Stimulated activated CD4-positive, alpha-beta T cell treated with anti-CD3 and anti-CD28 coated beads, TNF-alpha, amount 100 ng/mL, for 1 hour (primary cell): ENCODE measurements at regions not wholly inside any gene's neighbourhood (a gene's known extent, or its start where the extent isn't known, plus 50 kb on each side); places are given as distances from the start of the nearest gene placed in this dataset.
"Not testable (repeated sequence)": the region's sequence is repeated elsewhere in the genome, so short reads cannot be mapped to it uniquely, and the experiment has no call there.

Source experiments
- DNase-seq, 3 donors: peaks; one replicate each; pipeline ENCODE4 v3.0.0-alpha.2; 2020; ENCODE audit warnings: low read depth in 3 of 3, low spot score in 1 of 3

DNA sequence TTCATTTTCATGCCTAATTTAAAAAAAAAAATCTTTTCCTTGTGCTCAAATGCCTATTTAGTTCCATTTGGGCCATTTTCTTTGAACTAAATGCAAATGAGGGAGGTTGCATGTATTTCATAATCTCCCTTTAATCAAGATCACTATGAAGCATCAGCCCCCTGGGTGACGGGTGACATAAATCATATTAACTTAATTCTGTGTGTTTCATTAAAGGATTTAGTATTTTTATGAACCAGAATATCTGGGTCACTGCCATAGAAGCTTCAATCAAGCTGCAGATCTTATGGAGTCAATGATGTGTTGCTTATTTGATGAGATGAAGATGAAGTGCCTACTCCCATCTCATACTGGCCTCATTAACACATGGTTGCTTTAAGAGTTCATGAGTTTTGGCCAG lies 301.9 kb upstream of the PRKCQ start:
- no peak for DNase-seq

DNA sequence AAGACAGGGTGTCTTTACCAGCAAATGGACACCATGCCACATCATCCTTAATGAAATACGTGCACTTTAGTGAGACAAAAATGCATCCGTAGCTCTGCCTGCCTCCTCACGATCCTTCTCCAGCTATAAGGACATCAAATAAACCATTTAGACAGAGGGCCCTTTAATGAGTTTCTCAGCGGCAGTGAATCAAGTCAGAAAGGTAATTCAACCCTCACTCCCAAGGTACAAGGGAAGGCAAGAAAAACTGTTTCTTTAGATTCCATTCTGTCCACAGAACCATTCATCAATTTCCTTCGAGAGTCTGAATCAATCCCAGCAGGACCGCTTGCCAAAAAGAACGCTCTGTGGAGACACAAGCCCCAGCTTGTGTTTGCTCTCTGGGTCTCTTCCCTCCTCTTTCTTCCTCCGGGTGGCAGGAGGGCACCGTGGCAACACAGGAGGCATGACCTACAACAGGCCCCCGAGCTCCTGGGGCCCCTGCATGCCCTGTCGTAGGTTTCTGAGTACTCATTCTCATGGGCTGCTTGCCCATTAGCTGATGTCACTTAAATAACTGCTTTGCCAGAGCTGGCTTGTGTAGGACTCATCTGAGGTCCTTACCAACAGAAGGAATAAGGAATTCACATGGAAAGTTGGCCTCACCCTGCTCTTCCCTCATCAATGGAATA lies 297.8 kb upstream of the PRKCQ start:
- DNase-seq, result no peak

DNA sequence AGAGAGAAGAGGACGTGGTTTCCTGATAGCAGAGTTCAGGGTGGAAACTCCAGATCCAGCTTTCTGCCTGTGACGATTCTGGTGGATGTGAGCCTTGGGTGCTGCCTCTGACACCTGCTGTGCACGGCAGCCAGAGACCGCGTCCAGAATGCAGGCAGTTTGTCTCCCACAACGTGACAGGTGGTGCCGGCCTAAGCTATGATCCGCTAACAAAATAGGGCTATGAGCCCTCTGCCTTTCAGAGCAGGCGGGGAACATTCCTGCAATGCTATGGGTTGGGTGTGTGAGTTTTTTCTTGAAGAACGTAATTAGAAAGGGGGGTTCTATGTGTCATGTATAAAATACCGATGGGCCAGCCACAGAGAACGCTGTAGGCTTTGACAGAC lies 297.3 kb upstream of the PRKCQ start:
- no peak for DNase-seq

DNA sequence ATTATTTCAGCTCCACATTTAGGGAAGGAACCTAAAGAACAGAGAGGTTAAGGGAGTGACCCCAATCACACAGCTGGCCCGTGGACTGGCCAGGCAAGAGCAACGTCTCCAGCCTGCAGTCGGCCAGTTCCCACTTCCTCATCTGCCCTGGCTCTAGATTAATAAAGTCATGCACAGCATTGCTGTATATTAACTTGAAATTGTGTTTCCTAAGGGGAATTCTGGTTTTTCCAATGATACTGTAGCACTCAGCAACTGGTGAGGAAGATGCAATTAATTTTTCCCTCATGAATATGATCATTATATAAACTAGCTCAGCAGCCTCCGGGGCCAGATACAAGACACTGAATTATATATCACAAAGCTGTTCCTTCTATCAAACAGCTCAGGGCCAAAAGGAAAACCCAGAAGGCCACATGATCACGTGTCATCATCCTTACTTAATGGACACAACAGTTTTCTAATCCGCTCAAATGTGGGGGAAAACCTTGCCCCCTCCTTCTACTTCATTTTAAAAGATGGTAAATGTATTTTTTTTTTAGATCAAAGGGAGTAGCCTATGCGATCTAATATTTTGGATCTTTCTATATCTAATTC lies 295.3 kb upstream of the PRKCQ start:
- no peak for DNase-seq

DNA sequence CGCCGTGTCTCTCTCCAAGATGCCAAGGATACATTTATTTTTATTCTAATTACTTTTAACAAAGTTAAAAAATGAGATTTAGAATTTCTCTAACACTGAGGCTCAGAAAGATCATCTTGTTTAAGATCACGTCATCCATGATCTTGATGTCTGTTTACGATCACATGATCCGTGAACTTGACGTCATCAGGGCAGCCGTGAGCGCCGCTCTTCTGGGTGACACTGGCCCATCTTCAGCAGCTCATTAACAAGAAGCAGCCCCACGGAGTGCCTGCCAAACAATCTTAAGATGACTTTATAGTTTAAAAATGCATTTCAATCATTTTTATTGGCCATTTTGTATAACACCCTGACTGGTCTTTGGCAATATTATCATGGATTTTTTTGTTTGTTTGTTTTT lies 291.1 kb upstream of the PRKCQ start:
- DNase-seq, result no peak

DNA sequence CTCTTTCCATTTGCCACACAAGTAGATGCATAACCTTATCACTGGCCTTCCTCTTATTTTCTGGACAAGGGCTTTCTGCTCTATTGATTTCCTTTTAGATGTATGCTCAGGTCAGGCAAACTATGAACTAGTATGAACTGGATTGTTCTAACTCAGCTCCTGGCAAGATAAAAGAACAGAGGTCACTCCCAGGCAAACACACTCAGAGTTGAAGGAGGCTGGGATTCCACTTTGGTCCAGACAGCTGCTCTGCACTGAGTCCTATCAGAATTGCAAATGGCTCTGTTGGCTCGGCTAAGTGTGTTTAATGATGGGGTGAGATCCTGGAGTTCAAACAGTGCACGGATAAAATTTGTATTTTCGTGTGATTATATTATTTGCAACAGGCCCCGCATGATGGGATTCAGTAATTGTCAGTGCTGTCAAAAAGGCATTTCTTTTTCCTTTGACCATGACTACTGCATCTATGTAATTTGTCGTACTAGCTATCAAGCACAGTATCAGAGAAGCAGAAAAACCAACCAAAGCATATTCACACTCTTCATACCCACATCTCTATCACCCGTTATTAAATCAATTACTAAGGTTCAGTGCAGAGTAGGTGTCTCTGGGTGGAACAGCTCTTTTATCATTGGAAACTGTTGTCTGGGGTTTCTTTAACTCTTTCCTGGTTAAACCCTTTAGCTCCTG lies 288.1 kb upstream of the PRKCQ start:
- no peak for DNase-seq

DNA sequence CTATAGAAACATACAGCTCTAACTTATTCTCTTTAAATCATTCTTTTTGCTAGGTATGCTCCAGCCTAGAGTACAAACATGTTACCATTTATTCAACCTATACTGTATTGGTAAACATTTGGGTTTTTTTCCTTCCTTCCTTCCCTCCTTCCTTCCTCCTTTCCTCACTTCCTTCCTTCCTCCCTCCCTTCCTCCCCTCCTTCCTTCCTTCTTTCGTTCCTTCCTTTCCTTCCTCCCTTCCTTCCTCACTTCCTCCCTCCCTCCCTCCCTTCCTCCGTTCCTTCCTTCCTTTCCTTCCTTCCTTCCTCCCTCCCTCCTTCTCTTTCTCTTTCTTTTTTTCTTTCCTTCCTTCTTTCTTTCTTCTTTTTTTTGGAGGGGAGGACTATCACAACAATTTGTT lies 286.7 kb upstream of the PRKCQ start:
- DNase-seq, result no peak

DNA sequence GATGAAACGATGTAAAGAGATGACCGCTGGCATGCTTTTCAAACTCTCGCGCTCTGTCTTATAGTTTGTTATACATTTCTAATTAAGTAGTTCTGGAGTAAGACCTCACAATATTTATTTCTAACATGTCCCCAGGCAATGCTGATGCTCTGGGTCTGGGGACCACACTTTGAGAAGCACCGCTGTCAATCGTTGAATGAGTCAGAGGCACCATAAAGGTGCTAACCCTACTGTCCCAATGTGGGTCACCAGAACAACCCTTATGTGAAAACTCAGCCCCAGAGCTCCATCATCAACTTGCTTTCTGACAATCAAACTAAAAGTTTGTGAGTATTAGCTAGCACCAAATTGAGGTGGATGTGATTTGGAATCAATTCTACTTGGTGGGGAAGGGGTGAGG lies 284.1 kb upstream of the PRKCQ start:
- no peak for DNase-seq

DNA sequence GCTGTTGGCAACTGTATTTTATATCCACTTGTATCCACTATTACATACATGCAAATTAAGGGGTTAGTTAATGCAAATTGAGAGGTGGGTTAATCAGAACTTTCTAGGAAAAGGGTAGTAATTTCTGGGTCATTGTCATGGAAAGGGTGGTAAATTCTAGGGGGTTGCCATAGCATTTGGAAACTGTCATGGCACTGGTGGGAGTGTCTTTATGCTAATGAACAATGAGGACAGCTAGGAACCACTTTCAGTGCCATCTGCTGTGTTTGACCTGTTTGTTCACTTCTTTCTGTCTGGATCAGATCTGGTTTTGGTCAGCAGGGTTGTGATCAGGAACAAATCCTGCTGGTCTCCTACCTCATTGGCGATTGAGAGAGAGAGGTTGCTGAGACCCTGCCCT lies 283.3 kb upstream of the PRKCQ start:
- no peak for DNase-seq

DNA sequence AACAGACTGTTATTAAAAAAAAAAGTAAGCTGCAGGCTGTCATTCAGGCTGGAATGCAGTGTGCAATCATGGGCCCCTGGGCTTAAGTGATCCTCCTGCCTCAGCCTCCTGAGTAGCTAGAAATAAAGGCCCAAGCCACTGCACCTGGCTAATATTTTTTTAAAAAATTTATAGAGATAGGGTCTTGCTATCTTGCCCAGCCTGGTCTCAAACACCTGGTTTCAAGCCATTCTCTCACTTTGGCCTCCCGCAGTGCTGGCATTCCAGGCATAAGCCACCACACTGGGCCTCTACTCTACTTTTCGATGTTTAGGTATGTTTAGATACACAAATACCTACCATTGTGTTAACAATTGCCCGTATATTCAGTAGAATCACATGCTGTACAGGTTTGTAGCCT lies 270.4 kb upstream of the PRKCQ start:
- DNase-seq, result no peak

DNA sequence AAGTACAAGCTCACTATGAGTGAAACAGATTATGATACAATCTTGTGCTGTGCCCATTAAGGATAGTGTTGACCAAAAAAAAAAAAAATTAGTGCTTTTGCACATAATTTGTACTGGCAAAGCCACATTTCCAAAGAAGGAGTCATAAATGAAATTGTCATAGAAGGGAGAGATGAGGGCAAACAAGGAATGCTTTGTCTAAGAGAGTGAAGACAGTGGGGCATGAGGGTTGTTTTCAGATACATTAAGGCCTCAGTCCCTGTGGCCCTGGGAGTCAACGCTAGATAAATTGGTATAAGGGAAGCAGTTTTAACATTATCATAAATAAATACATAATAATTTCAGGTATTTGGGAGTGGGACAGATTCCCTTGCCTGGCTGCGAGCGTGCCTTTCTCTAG lies 267.5 kb upstream of the PRKCQ start:
- no peak for DNase-seq

DNA sequence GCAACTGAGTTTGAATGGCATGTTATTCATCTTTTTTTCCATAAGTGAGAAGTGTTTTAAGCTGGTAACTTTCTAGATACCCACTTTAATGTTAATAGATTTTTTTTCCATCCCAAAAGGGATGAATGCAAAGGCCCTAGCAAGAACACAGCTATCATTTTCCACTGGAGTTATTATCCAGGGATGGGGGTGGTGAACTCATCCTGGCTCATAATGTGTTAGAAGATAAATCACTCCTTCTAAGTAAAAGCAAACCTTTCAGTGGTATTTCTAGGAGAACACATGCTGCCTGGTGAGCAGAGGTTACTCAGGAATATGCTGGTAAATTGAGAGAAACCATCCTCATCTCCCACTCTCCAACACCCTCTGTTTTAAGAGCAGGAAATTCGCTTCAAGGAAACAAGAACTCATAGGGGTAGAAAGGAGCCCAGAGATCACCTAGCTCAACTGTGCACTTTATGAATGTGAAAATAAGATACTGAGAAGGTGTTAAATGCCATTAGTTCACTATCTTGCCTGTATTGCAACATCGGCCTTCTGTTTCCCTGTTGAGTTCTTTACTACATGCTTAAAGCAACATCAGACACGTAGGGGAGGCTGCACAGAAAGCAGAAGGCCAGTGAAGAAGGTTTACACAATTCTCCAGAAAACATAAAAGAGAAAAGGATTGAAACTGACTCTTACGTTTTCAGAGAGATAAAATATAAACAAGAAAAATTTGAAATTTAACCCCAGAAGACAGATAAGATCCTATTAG lies 264.0 kb upstream of the PRKCQ start:
- no peak for DNase-seq

DNA sequence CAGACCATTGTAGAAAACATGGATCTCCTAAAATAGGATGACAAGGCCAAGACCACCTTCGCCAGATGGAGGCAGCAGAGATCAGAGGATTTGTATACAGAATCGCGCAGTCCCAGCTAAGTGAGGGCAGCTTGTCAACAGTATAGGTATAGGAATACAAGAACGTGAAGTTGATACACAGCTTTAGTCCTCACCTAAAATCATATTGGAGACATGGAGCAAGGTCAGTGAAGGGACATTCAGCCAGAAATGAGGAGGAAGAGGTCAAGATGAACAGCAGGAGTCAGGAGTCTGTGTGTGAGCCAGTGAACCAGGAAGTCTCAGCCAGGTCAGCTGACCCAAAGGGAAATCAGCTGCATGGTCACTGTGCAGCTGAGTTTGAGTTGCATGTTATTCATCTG lies 263.4 kb upstream of the PRKCQ start:
- no peak for DNase-seq

DNA sequence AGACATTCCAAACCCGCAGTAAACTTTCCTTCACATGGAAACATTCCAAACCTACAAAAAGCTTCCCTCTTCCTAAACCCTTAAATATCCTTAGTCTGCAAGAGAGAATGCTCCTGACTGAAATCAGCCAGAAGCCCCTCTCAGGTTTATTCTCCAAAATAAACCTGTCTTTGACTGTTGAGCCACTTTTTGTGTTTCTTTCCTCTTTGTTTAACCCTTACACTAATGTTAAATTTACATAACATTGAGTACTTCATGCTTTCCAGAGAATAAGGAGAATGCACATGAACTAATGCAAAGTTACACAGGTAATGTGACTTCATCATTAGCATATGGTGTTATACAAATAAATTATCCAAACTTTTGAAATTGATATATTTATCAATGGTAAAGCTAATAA lies 262.6 kb upstream of the PRKCQ start:
- DNase-seq, result no peak

DNA sequence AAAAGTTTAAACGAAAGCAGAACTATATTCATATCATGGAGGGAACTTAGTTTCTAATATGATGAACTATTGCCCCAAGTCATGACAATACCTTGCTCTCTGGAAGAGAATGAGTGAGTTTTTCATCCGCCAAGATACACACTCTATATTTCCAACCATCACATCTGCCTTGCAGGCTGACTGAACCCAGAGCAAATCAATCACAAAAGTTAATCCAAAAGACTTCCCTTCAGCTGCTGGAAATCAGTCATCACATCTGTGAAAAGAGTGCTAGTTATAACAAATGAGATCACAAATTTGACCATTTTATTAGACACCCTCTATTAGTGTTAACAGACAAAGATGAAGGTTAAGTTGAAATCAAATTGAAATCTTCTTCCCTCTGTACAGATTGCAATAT lies 261.7 kb upstream of the PRKCQ start:
- no peak for DNase-seq

DNA sequence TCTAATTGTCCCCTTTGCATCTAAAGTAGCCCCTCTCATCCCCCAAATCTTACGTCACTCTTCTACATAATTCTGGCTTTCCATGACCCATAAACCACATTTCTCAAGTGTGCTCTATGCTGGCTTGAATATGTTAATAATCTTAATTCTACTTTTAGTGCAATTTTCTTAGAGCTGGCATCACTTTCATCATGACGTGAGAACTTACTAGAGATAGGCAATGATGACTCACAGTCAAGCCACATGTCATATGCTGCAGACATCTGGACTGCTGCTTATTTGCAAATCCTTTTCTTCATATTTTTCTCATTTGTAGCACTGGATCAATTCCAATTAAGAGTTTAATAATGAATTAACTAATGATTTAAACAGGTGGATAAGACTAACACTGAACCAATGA lies 260.7 kb upstream of the PRKCQ start:
- no peak for DNase-seq

DNA sequence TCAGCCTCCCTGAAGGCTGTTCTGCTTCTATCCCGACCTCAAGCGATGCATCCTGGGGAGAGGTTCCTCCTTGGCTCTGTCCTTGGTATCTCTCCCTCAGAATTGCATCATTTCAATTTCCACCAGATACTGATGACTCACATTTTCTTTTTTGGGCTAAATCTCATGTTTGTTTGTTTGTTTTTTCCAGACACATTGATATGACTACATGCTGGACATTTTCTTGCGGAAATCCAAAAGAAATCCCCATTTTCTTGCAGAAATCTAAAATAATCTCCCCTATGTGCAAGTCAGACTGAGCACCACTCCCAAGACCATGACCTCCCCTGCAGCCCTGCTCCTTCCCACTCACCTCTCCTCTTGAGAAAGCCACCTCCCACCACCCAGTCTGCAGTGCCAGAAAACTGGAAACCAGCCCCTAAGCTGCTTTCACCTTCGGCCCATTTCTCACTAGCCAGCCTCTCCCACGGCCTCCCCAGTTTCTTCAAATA lies 260.2 kb upstream of the PRKCQ start:
- no peak for DNase-seq

DNA sequence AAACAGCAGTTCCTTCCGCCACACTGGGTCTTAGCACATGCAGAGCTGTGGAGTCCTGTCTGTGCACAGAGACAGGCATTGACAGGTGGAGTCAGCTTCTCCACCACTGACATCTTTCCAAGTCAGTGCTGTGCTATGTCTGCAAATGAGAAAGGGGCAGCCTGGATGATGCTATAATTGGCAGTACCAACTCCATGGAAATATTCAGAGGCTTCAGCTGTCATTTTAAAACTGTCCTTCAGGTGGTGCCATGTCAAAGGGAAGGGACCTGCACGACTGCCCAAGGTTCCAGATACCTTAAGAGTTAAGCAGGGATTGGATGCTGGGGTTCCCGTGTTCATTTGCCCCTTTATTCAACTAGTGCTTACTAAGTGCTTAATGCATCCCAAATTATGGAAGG lies 258.0 kb upstream of the PRKCQ start:
- DNase-seq, result no peak

DNA sequence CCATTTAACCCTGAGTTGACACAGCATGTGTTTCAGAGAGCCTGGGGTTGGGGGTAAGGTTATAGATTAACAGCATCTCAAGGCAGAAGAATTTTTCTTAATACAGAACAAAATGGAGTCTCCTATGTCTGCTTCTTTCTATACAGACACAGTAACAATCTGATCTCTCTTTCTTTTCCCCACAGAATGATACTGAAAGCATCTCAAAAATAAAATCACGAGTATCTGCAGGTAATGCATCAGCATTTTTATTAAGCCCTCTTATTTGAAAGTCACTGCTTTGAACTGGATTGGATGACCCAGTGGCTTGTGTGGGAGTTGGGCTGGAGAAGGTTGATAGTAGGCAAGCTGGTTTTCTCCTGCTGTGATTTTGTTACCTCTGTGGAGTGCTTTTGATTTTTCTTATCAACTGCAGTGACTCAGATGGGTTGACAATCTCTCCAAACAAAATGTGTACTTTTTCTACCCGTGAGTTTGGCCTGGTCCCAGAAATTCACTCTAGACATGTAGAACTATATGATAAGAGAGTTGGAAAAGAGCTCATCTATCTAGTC lies 253.5 kb upstream of the PRKCQ start:
- no peak for DNase-seq

DNA sequence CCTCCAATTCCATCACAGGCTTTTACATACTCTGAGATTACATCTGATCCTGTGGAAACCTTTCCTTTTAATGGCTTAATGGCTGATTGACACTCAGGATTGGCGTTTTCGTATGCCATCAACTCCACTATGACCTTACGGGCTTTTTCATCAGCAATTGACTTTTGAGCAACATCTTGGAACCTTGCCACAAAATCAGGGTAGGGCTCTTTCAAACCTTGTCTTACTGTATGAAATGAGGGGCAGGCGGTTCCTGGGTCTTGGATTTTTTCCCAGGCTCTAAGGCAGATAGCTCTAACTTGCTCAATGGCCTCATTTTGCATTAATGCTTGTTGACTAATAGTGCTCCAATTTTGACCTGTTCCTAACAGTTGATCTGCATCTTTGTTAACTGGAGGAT lies 250.9 kb upstream of the PRKCQ start:
- DNase-seq, result not testable (repeated sequence)

DNA sequence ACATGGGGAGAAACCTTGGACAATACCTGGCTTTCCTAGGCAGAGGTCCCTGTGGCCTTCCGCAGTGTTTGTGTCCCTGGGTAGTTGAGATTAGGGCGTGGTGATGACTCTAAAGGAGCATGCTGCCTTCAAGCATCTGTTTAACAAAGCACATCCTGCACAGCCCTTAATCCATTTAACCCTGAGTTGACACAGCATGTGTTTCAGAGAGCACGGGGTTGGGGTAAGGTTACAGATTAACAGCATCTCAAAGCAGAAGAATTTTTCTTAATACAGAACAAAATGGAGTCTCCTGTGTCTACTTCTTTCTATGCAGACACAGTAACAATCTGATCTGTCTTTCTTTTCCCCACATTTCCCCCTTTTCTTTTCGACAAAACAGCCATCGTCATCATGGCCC lies 244.7 kb upstream of the PRKCQ start:
- DNase-seq, result not testable (repeated sequence)

DNA sequence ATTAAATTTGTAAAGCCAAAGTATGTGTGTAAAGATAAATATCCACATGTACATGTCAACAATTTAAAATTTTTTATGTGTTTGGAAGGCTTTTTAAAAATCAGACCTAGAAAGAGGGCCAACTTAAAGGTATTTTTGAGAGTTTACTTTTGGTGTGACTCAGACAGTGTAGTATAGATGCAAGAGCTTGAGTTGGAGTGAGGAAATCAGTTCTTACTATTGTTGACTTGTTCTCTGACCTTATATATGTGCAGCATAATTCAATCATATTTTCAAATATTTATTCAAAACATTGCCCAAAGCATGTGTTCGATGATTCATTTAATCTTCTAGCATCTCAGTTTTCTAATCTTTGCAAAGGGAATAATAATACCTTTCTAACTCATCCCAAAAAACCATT lies 243.7 kb upstream of the PRKCQ start:
- no peak for DNase-seq
